SK-N-SH (cell line): ENCODE measurements at regions not wholly inside any gene's neighbourhood (a gene's known extent, or its start where the extent isn't known, plus 50 kb on each side); places are given as distances from the start of the nearest gene placed in this dataset.

ENCODE experiments used
- CHD2 ChIP-seq: fragments of 150-350 bp; IDR thresholded peaks from 2 replicates; pipeline ENCODE4 v1.6.1; 2018; ENCODE audit warnings: low read length; ENCODE audit not compliant: partially characterized antibody
- CTCF ChIP-seq: fragments of 200-600 bp; sonication (generic); IDR thresholded peaks from 2 replicates; pipeline ENCODE4 v1.6.1; 2017; ENCODE audit warnings: antibody characterized with exemption, mild to moderate bottlenecking, moderate library complexity
- JUND ChIP-seq: IDR thresholded peaks from 2 replicates; pipeline ENCODE4 v1.4.0; 2012
- MAX ChIP-seq: IDR thresholded peaks from 2 replicates; pipeline ENCODE4 v1.4.0; 2012; ENCODE audit warnings: low read depth
- MXI1 ChIP-seq: IDR thresholded peaks from 2 replicates; pipeline ENCODE4 v1.6.1; 2012; ENCODE audit warnings: mild to moderate bottlenecking, low read depth, low read length, improper control_type of control experiment
- SIN3A ChIP-seq: IDR thresholded peaks from 2 replicates; pipeline ENCODE4 v1.6.1; 2012; ENCODE audit warnings: low read depth, mild to moderate bottlenecking, low read length, moderate library complexity, borderline replicate concordance
- SMC3 ChIP-seq: IDR thresholded peaks from 2 replicates; pipeline ENCODE4 v1.6.1; 2012; ENCODE audit warnings: low read depth, low read length, improper control_type of control experiment
- TCF12 ChIP-seq: IDR thresholded peaks from 2 replicates; pipeline ENCODE4 v1.4.0; 2012
- TEAD4 ChIP-seq: IDR thresholded peaks from 2 replicates; pipeline ENCODE4 v1.4.0; 2012; ENCODE audit warnings: mild to moderate bottlenecking, borderline replicate concordance; ENCODE audit not compliant: insufficient read depth

- TF ChIP-seq SIN3A: no peak
- TF ChIP-seq MXI1: no peak
- peak; percentile 22 for TF ChIP-seq CTCF
- TF ChIP-seq MAX: no peak
- no peak for TF ChIP-seq TCF12
- TF ChIP-seq TEAD4: no peak
- no peak for TF ChIP-seq JUND
- no peak for TF ChIP-seq CHD2
- peak; percentile 39; the same call in 1 of the 2 replicates for TF ChIP-seq SMC3
Observed at GRCh38 chr17:33927732-33928133, 327.4 kb upstream of the CCL2 start.
